HG03439 (cell line): ENCODE measurements at regions not wholly inside any gene's neighbourhood (a gene's known extent, or its start where the extent isn't known, plus 50 kb on each side); places are given as distances from the start of the nearest gene placed in this dataset.

Experiments used
- ATAC-seq: cut with Tn5 transposase; IDR thresholded peaks from one replicate; pipeline ENCODE4 v1.9.1; 2021; ENCODE audit warnings: mild to moderate bottlenecking, moderate library complexity; ENCODE audit not compliant: unreplicated experiment

DNA sequence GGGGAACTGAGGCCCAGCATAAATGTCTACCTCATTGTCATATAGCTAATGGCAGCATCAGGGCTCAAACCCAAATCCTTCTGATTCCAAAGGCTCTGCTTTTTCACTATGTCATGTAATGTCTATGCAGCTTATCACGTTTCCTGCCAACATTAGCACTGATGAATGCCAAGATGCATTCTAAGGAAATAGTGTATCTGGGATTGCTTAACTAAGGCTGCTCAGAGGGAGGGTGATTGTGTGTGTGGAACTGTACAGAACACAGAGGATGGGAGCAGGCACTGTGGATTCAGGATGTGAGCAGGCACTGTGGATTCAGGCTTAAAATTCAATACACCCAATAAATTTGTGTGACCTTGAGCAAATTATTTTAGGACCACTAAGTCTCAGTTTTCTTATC, 456.4 kb upstream of the DEPDC1 start:
- no peak for ATAC-seq

DNA sequence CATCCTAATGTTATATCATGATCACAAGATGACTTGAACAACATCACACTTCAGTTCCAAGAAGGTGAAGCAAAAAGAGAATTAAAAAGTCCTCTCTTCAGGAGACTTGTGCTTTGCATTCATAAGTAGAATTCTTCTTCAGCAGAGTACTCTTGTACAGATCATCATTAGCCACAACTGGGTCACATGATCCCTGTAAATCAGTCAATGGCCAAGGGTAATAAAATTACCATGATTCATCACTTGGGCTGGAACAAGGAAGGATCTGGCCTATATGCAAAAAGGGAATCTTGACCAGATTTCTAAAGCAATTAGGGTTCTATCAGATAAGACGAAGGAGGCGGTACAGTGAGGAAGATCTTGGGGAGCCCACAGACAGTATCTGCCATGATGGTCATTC, 458.0 kb upstream of the DEPDC1 start:
- ATAC-seq, result no peak

DNA sequence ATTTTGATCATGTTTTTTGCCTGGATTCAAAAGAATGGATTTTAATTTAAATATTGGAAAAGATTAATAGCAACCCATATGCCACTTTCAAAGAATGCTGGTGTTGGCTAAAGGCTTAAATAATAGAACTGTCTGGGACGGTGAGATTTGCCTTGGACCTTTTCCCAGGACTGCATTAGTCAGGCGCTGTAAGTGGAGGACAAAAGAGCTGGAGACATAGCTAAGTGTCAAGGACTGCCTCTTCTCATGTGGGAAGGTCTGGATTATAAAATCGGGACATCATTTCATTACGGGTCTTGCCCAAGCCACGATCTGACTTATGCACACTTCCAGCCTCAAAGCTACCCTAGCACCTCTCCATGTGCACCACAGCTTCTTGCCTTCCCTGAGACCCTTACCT, 458.5 kb upstream of the DEPDC1 start:
- ATAC-seq, result no peak

DNA sequence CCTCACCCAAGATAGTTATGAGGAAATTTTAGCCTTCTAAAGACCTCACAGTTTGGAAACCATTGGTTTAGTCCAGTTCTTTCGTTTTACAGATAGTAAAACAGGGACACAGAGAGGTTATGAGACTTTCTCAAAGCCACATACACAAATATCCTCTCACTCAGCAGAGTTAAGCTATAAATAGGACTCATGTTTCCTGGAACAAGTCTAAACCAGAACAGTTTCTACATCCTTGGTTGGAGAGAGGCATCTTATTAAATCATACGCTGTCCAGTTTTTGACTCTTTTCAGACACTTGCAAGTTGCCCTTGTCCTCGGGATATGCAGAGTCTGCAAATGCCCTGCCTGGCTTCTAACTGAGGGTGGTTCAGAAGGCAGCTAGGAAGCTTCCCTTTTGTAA, 462.1 kb upstream of the DEPDC1 start:
- ATAC-seq, result no peak

DNA sequence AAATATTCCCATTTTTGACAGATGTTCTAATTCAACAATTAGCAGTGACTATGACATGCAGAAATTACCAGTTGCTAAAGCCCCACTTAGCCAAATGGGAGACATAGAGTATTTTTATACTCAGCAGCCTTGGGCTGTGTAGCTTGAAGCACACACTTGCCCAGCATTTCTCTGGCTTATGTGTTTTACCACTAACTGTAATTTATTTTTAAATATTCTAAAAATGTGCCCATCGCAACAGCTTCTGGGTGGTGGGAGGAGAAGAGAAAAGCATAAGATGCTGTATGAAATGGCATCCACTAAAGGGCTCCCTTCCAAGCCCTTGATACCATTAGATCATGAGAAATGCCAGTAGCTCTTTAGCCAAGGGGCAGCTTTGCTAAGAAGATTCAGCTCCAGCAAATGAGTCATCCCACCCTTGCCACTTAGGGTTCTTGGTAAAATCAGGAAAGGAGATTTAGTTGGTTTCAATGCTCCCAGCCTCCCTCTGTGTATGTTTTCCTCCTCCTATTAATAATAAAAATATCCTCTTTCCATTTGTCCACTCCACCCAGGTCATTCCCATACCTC, 462.7 kb upstream of the DEPDC1 start:
- no peak for ATAC-seq

DNA sequence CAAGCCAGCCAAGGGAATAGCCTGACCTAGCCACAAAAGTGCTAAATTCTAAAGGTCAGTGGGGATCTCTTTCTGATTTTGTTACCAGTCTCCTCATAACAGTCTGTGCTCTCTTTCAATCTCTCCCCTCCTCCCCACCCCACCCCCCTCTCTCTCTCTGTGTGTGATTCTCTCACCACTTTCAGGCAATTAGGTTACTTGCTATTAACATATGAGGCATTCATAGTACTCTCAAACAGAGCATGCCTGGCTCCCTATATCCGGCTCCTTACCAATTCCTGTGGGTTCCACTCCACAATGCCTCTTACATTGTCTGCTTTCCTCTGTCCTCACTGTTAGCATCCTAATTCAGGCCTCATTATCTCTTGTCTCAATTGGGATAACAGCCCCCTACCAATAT, 464.3 kb upstream of the DEPDC1 start:
- ATAC-seq, result no peak

DNA sequence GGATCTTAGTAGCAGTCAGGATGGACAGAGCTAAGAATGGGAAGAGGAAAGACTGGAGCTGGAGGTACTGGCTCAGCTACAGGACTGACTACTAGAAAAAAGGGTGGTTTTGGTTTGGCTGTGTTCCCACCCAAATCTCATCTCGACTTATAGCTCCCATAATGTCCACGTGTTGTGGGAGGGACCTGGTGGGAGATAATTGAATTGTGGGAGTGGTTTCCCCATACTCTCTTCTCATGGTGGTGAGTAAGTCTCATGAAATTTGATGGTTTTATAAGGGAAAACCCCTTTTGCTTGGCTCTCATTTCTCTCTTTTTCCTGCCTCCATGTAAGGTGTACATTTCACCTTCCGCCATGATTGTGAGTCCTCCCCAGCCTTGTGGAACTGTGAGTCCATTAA, 466.5 kb upstream of the DEPDC1 start:
- ATAC-seq, result no peak

DNA sequence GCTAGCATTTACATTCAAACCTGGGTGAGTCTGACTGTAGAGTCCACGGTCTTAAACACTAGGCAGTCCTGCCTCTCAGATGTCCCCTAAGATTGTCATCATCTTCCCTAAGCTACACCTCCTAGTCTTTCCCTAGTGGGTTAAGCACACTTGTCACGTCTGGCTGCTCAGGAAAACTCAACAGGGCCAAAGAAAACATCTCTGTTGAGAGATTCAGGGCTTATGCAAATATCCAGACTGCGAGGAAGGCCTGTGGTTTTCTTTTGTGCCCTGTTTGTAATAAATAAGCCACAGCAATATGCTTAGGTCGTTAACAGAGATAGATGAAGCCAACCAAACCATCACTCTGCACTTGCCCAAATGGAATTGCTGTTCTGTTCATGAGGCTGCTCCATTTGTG, 472.6 kb upstream of the DEPDC1 start:
- no peak for ATAC-seq

DNA sequence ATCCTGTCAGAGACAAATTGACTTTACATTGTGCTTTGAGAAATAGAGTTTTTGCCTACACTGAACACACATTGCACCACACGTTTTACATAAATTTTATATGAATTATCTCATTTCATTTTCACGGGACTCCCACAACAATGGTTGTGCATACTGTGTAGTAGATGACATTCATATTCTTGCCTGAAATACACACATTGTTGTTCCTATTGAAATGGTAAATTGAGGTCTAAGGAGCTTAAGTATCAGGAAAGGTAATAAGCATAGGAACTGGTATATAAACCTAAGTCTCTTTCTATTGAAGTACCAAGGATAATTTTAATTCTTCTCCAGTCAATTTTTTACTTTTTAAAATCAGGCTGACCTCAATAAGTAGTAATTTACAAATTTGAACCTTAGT, 473.7 kb upstream of the DEPDC1 start:
- ATAC-seq, result no peak

DNA sequence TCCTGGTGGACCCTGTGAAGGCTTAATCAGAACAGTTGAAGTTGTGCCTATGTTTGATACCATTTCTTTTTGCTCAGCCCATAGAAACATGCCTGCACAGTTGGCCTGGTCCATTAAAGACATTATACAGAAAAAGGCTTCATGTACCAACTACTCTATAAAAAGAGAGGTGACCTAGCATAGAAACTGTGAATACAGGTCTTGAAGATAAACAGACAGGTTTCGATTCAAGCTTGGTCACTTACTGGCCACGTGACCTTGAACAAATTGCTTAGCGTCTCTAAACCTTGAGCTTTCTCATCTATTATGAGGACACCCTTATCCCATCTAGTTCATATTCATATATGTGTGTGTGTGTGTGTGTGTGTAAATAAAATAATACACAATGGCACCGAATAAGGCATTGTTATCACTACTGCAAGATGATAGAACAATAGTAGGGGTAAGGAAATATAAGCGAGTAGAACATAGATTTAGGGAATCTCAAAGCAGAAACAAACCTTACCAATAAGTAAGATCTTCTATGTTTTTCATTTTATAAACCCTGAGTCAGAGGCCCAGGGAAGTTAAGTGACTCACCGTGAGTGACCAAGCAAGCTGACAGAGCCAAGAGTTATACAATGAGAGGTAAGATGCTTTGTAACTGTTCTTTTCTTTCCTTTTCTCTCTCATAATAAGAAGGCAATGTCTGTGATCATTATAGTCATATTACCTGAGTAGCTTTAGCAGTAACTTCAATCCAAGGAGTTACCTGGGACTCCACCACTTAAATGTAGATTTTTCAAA, 476.8 kb upstream of the DEPDC1 start:
- no peak for ATAC-seq

DNA sequence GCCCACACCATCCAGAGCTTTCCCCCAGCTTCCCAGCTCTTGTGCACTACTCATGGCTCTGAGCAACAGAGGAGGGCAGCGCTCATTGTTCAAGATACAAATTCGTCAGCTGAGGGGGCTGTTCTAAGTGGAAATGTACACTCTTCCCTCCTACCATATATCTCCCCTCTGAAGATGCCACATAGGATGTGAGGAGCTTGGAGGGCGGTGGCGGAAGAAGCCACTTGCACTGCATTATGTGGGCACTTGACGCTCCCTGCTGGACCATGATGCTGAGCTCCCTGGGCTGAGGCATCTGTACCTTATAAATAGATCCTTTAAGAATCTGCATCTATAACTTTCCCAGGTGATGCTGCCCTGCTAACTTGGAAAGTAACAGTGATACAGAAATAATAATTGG, 477.6 kb upstream of the DEPDC1 start:
- ATAC-seq, result no peak

DNA sequence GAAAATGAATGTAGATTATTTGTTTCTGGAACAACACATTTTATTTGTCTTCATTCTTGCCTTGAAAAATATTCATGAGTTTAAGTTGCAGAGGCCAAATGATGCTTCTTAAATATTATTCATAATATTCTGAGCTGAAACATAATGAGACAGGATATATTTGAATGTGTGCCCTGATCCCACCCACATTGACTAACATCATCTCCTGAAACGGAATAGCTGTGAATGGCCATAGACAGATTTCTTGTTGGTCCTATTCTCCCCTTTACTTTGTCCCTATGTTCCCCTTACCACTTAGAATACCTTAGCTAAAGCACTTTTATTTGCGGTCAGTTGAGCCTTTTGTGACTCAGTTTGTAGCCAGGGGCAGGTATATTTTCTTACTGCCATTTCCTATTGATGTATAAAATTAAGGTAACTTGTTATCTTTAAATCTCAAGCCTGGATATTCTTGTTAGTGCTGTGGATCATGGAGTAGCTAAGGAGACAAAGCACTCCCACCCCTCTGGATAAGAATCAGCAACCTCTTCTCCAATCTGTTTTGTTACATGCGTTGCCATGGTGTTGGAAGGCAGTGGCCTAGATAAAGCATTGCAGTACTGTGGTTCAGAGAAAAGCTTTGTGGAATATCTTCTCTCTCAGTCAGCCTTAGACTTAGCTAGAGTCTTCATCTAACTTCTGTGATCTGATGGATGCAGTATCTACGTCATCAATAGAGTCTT, 478.5 kb upstream of the DEPDC1 start:
- no peak for ATAC-seq

DNA sequence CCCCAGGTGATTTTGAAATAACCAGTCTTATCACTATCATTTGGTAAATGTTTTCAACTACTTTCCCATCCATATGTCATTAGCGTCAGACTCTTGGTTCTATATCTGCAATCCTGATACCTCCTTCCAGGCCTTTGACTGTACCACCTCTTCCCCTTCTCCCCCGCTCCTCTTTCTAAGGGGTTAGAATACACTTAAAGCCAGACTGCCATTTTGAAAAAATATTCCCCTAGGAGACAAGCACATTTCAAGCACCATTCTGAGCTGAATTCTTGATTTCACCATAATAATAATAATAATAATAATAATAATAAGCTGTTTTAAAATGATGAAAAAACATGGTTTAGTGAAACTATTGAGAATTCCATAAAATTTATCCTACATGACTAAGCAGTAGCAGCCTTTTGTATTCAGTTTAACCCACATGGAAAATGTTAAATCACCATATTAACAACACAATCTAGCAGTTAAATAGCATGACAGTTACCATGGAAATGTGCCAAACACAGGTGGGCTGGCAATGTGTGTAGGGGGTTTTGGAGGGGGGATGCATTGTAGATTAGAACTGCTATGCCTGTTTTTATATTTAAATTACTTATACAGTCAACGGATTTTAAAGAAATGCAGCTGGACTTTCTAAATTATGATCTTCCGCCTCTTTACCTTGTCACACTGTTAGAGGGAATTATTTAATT, 480.2 kb upstream of the DEPDC1 start:
- no peak for ATAC-seq

DNA sequence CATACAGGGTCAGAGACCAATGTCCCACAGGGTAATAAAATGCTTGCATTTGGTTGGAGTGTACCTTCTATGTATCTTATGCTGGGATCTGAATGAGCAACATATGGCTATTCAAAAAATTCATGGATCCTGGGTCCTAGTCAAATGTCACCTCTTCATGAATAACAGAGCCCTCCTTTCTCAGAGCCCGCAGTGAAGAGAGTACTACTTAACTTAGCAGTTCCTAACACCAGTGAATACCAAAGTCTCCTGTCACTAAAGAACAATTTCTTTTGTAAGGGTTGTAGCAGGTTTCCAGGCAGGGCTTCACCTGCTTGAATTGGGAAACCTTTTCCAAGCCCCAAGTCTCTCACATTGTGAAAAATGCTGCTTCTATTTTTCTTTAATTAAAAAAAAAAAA, 483.0 kb upstream of the DEPDC1 start:
- ATAC-seq, result no peak

DNA sequence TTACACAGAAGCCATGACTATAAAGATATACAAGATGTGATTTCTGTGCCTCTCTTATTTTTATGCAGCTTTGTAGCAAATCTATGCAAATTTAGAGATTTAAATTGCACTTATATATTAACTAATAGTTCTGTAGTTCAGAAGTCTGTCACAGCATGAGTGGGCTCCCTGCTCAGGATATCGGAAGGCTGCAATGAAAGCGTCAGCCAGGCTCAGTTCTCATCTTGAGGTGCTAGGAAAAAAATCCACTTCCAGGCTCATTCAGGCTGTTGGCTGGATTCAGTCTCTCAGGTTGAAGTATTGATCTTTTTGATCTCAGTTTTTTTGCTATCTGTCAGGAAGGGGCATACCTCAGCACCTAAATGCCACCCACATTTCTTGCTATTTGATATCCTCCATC, 487.4 kb upstream of the DEPDC1 start:
- ATAC-seq, result no peak

DNA sequence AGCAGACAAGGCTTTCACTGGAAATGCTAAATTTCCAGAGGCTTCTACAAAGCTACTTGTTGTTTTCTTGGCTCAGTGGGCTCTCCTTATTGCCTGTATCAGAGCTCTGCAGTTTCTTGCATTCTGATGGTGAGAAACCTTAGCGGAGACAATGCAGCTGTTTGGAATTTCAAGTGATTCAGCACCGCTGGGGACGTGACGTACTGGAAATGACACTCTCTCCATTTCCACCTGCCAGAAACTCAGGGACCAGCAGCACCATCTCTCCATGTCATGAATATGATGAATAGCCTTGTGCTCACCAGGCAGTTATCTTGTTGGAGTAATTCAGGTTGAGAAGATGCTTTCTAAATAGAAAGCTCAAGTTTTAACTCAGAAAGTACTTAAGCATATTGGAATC, 497.2 kb upstream of the DEPDC1 start:
- no peak for ATAC-seq

DNA sequence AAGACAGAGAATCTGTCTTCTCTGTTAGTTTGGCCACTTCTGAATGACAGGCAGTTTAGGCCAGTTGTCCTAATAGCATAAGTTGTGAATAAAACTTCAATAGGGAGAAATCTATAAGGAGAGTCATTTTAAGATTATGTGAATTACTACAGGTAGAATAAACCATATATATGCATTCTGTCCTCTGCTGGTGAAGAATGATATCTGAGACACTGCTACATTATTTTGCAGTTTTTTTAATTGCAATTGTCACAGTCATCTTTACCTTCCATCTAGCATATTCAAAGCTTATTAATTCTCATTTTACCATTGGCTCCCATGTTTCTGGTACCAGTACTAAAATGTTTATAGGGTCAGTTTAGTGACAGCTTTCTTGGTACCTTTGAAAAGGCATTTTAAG, 519.6 kb upstream of the DEPDC1 start:
- ATAC-seq, result no peak

DNA sequence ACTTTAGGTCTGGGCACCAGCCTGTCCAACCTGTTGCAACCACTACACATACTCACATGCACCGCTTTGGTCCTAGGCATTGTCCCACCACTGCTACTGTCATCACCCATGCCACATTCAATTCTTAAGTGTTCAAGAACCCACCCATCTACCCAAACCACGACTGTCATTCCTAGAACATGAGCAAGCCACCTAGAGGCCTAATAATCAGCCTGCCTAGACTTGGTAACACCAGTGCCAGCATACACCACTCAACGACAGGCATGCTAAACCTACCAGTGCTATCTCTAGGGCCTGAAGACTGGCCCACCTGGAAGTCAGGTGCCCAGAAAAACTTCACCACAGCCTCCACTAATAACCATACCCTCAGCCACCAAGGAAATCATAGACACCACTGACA, 532.8 kb upstream of the DEPDC1 start:
- ATAC-seq, result no peak

DNA sequence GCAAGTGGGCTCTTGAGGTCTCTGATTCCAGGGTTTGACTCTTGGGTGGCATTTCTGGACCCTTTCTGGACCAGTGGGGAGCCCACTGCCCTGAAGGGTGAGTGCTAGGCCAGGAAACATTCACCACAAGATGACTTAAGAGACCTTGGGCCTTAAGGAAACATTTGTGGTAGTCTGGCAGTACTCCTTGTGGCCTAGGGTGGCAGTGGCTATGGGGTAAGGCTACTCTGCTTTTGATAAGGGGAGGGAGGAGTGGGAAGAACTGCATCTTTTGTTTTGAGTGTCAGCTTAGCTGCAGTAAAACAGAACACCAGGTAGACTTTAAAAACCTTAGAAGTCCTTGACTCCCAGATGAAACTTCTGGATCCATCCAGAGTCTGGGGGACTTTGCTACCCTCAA, 529.3 kb upstream of the LRRC7 start:
- ATAC-seq, result no peak

DNA sequence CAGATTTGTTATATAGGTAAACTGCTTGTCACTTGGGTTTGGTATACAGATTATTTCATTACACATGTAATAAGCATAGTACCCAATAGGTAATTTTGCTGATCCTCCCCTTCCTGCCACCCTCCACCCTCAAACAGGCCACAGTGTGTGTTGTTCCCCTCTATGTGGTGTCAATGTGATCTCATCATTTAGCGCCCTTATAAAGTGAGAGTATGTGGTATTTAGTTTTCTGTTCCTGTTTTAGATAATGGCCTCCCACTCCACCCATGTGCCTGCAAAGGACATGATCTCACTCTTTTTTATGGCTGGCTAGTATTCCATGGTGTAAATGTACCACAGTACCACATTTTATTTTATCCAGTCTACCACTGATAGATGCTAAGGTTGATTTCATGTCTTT, 522.1 kb upstream of the LRRC7 start:
- no peak for ATAC-seq

DNA sequence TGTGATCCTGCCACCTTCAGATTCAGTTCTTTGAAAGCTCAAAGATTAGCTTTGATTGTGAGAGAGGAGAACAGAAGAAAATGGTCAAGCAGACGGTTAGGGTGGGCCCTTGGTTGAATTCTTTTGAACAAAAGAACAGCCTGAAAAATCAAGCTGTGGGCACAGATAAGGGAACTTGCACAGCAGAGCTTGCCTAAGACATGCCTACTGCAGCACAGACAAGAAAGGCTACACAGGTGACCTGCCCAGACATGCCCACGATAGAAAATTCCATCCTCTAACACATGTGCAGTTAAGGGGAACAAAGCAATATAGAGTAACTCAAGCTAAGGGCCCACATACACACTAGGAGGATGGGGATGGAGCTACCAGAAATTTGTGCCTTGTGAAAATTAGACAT, 512.5 kb upstream of the LRRC7 start:
- no peak for ATAC-seq

DNA sequence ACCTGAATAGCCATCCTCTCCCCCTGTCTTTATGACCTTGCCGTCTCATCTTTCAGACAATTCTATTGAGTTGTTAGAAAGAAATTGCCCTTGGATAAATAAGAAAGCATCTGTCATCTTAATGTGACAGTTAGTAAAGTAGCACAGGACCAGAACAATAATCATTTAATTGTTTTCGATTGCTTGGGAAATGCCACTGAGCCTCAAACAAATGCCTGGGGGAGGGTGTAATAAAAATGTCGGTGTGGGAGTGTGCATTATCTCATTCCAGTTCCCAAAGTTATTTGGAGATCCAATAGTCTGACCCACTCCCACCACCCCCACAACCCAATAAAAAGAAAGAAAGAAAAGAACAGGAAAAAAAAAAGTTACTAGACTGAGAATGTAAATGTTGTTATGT, 509.3 kb upstream of the LRRC7 start:
- ATAC-seq, result no peak
